ENCODE measurements at regions not wholly inside any gene's neighbourhood (a gene's known extent, or its start where the extent isn't known, plus 50 kb on each side); places are given as distances from the start of the nearest gene placed in this dataset.
"Not testable (repeated sequence)": the region's sequence is repeated elsewhere in the genome, so short reads cannot be mapped to it uniquely, and the experiment has no call there.

DNA sequence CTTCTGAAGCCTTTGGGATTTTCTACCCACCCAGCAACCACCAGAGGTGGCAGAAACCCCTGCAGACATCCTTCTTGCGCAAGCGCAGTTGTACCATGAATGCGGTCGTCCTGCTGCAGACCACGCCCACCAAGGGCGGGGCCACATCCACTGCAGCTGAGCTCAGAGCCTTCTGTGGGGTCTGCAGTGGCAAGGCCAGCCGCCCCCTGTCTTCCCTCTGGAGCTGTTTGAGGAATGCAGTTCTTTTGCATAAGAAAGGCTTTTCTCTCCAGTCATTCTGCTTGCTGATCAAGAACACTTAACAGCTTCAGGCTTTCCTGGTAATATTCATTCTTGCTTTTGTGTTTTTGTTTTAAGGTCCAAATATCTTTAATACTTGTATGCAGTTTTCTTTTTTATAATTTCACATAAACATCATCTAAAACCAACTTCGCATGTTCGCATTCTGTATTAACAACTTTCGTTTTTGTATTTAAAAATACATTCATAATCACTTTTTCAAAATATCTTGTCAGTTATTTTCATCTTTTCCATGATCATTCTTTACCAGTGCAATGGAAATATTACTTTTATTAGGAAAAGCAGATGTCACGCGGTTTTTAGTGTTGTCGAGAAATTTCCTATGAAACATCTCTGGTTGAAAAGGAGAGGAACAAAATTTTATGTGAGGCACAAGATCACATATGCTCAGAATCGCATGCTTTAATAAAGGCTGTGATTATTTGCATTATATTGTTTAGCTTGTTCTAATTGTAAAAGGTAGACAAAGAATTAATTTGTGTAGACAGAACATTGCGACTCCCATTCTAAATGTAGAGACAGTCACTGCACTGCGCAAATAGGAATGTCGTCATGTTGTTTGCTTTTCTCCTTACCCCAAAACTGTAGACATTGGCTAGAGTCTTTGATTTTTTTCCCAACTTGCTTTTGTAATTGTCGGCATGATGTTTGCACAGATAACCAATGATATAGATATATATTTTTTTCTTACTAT is 98.1 kb upstream of the SNRPN start:
- no peak for DNase-seq

DNA sequence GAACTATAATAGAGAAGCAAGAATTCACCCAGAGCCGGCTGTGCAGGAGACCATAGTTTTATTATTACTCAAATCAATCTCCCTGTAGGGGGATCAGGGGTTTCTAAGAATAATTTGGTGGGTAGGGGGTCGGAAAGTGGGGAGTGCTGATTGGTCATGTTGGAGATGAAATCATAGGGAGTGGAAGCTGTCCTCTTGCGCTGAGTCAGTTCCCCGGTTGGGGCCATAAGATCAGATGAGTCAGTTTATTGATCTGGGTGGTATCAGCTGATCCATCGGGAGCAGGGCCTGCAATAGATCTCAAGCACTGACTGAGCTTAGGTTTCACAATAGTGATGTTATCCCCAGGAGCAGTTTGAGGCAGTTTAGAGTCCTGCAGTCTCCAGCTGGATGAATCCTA is 97.0 kb upstream of the SNRPN start:
- no peak for DNase-seq

DNA sequence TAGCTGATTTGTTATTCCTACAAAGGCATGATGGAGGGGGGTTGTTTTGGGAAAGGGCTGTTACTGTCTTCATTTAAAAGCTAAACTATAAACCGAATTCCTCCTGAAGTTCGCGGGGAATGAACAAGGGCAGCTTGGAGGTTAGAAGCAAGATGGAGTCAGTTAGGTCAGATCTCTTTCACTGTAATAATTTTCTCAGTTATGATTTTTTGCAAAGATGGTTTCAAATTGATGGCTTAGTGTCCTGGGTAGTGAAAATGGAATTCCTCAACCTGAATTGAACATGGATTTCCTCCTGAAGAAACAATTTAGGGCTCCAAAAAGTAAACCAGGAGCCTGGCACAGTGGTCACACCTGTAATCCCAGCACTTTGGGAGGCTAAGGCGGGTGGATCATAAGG is 96.6 kb upstream of the SNRPN start:
- DNase-seq = not testable (repeated sequence)

DNA sequence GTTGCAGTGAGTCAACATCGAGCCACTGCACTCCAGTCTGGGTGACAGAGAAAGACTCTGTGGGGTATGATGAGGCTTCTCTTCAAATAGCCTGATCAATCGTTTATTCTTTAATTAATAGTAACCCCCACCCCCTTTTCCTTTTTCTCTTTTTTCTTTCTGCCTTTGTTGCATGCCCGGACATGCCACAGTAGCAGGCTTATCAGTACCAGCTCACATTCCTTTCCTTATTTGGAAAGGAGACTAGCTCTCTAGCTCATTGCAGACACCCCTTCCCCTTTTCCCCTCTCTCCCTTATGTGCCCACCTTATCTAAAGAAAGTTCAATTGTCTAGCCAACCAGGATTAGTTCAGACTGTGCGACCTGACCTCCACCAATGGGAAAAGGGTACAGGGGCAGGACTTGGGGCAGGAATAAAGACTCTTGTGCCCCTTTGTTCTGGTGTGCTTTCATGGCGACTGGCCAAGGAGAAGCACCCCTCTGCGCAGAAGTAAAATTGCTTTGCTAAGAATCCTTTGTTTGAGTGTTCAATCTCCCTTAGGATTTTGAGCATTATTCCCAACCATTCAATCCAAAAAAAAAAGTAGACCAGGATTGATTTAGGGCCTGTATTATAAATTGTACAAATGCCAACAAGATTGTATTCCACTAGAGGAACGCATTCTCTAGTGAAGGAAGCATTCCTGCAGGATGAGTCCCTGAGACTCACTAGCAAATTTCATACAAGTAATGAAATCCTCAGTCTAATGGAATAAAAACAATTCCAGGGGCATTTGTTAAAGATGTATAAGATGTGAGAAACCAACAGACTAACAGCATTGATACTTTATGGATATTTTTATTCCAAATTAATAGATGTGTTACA is 95.8 kb upstream of the SNRPN start:
- no peak for DNase-seq

DNA sequence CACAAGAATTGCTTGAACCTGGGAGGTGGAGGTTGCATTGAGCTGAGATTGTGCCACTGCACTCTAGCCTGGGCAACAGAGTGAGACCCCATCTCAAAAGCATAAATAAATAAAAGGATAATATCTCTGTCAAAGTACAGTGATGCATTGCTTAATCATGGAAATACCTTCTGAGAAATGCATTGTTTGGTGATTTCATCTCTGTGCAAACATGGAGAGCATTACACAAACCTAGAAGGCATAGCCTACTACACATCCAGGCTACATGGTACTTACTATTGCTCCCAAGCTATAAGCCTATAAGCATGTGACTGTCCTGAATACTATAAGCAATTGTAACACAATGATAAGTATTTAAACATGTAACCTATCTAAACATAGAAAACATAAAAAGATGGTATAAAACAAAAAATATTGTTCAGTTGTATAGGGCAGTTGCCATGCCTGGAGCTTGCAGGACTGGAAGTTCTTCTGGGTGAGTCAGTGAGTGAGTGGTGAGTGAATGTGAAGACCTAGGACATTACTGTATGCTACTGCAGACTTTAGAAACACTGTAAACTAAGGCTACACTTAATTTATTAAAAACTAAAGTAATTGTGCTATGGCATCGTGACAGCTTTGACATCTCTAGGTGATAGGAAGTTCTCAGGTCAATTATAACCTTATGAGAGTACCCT is 93.6 kb upstream of the SNRPN start:
- no peak for DNase-seq

DNA sequence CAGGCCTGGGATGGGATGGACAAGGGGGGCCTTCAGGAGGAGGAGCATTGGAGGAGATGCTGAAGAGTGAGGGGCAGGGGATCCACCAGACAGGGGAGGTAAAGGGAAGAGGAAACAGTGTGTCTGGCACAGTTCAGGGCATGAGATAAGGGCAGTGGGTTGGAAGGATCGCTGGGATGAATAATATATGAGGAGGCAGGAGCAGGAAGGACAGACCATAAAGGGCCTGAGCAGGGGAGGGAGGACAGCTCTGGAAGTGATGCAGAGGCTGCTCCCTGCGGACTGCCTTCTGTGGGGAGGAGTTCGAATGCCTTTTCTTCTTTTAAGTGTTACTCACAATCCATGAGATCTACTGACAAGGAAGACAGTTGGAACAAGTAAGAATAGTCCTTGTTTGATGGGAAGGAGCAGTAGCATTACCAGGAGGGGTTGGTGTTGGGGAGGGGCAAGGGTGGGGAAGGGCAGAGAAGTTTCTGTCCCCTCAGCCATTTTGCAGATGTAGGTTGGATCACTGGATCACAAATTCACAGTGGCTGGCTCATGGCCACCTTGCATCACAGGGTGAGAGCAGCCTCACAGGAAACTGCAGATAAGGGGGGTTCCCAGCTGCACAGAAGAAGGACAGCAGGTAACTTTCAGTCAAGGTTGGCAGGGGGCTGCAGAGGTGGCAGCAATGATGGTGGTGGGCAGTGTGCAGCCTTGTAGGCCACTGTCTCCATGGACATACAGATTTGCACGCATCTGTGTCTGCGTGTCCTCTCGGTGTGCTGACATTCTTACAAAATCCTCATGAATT is 91.9 kb upstream of the SNRPN start:
- no peak for DNase-seq

DNA sequence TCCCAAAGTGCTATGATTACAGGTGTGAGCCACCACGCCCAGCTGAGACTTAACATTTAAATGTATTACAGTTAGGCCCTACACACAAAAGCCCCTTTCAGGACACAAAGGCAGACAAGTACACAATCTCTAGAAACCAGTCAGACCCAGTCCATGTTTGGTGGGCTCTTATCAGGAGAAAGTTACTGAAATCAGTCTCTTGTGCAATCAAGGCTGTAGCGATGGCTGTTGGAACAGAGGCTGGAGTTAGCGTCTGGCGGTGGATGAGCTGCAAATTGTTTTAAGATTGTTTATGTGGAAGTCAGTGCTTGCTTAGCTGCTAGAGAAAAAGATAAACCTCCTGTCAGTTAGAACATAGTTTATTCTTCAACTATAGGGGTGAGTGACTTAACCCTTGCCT is 89.5 kb upstream of the SNRPN start:
- DNase-seq = no peak

DNA sequence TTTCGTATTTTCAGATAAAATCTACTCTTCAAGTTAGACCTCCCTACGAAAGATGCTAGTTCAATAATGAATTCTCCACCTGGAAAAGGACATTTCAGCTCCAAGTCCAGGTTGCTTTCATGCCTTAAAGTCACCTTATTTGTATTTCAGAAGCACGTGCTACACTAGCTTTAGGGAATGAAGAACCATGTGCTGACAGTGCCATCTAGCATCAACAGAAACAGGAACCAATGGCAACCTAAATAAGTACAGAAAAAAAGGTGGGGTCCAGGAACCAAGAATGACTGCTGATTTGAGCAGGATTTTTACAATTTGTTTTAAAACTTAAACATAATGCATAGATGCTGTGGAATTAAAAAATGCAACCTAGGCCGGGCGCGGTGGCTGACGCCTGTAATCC is 77.6 kb upstream of the SNRPN start:
- no peak for DNase-seq

DNA sequence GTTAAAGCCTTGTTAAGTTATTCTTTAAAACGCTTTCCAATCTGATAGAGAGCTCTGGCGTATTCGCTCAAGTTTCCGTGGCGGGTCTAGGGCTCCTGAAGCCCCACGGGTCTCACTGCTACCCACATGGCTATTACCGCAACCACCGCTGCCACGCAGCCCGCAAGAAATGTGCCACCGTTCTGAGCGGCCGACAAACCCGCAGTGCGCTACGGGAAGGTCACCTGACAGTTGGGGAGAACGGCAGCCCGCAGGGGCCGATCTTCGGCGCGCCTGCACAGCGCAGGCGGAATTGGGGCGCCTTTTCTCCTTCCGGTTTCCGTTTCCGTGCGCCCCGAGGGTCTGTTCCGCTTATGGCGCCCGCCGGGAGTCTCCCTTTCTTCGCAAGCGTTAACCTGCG is 76.6 kb upstream of the SNRPN start:
- DNase-seq = no peak

DNA sequence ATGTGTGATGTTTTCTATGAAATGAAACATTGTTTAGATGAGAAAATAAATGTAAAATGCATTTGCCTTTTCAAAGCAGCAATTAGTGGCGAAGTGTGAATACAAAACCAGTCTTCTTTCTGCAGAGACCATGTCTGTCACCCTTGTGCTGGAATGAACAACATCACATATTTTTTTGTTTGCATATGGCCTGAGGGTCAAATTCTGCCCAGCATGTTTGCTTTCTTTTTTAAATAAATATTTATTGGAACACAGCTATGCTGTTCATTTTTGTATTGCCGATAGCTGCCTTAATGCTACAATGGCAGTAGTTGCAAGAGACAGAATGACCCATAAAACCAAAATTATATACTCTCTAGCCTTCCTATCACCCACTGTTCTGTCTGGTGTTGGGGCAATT is 75.3 kb upstream of the SNRPN start:
- no peak for DNase-seq

DNA sequence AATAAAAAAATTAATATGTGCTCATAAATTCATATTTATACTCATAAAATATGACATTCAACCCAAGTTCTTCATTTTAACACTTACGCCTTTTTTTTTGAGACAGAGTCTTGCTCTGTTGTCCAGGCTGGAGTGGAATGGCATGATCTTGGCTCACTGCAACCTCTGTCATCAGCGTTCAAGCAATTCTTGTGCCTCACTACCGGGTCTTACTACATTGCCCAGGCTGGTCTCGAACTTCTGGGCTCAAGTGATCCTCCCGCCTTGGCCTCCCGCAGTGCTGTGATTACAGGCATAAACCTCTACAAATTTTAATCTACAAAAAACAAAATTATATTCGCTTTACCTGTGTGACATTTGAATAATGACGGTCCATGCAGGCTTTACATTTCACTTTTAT is 74.1 kb upstream of the SNRPN start:
- DNase-seq = no peak

DNA sequence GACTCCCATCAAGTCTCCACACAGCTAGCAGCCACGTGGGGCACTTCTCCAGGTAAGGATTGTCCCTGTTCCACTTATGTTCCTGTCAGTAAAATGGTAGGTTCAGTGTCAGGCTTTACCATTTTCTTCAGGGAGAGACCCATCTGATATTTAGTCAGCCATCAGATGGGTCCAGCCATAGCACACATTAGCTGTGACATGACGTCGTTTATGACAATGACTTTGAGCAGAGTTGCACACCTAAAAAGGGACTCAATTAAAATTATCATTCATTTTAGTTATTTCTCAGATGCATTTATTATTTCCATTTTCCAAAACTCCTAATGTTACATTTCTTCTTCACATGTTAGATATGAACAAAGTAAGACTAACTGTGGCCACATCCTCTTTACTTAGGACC is 68.2 kb upstream of the SNRPN start:
- no peak for DNase-seq

DNA sequence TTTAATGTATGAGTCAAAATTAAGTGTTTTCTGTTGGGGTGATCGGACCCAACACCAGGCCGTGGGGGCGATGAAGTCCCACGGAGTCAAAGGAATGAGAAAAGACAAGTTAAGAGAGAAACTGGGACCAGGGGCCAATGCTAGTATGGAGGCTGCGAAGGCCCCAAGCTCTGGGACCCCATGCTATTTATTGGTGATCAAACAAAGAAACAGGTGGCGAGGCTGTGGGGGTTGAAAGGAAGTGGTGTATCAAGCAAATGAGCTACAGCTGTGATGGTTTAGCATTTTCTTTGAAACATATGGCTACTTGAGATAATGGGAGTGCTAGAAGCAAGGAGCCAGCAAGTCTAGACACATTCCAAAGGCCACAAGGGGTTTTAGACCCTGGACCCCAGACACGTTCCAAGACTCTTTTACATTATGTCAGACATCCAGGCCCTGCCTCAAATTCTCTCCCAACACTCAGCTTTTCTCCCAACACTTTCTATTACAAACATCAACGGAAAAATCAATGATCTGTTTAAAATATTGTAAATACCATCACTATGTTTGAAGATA is 56.0 kb upstream of the SNRPN start:
- DNase-seq = no peak

DNA sequence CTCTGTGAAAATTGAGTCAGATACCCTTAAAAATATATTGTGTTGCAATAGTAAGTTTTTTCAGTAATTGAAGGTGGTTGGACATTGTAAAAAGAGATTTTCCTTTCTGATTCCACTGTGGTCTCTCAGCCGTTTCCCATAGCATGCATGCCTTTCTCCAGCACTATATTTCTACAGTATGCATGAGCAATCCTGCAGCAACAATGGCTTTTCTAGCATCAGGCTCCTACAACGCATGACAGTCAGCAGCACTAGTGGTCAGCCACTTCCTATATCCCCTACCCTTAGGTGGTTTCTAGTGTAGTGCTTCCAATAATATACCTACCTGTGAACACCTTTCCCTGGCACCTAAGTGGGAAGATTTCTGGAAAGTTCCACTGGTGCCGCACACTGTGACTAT is 55.4 kb upstream of the SNRPN start:
- DNase-seq = no peak

DNA sequence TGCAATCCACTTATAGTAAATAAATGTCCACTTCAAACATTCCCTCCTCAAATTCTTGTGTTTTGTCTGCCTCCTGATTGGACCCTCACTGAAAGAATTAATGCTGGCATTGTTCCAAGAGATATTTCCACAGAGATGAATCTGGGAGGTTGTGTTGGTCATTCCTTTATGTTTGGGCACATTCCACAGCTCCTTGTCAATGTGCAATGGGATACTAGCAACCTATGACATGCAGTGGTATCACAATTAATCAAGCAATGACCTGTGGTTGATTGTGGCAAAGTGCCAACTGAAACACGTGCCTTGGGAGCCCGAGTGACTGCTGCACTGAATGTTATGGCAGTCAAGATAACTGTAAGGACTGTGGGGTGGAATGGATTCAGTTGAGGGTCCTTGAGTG is 55.0 kb upstream of the SNRPN start:
- no peak for DNase-seq

DNA sequence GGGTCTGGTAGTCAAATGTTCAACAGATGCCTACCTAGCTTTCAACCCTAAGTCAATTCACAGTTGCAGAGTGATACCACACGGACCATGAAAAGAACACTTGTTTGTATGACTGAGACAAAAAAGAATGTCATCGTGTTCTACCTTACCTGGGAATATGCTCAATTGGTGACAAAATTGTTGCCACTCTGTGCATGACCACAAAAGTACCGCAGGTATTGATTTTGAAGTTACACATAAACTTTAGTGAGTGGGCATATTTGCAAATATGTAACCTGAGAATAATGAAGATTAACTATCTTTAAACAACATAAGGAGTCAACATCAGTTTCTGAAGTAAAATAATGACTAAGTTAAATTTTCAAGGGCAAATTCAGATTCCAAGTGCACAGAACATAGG is 53.4 kb upstream of the SNRPN start:
- DNase-seq = no peak

Data from NCI-H446 (cell line).